Stimulated activated naive B cell treated with anti-CD40 and anti-IgM and Interleukin-4, amounts not matched to agents 10 μg/mL and 1 μg/mL and 100 μg/mL, for 72 hours (primary cell): ENCODE measurements at regions not wholly inside any gene's neighbourhood (a gene's known extent, or its start where the extent isn't known, plus 50 kb on each side); places are given as distances from the start of the nearest gene placed in this dataset.

ENCODE experiments used
- ATAC-seq, 2 donors: fragments of 150-1000 bp; cut with Tn5 transposase; replicated peaks; 2 replicates each; pipeline ENCODE4 v1.10.0; 2021; ENCODE audit warnings: moderate library complexity in 1 of 2
- DNase-seq: peaks from one replicate; pipeline ENCODE4 v3.0.0; 2021
- H3K27ac Mint-ChIP-seq: one replicate; pipeline ENCODE4 v1.8.0; 2022; ENCODE audit warnings: mild to moderate bottlenecking, mixed read lengths
- H3K27me3 Mint-ChIP-seq, 2 donors: one replicate each; pipeline ENCODE4 v1.8.0; 2022; ENCODE audit warnings: mixed read lengths in 2 of 2
- H3K36me3 Mint-ChIP-seq, 2 donors: one replicate each; pipeline ENCODE4 v1.8.0; 2022; ENCODE audit warnings: mixed read lengths in 2 of 2, mild to moderate bottlenecking in 1 of 2
- H3K4me1 Mint-ChIP-seq, 2 donors: one replicate each; pipeline ENCODE4 v1.8.0; 2022; ENCODE audit warnings: mixed read lengths in 2 of 2, mild to moderate bottlenecking in 1 of 2
- H3K4me3 Mint-ChIP-seq, 2 donors: one replicate each; pipeline ENCODE4 v1.8.0; 2022; ENCODE audit warnings: mild to moderate bottlenecking in 2 of 2, mixed read lengths in 2 of 2, moderate library complexity in 1 of 2
- H3K9me3 Mint-ChIP-seq, 2 donors: one replicate each; pipeline ENCODE4 v1.8.0; 2022; ENCODE audit warnings: mixed read lengths in 2 of 2, mild to moderate bottlenecking in 1 of 2

GRCh38 chr20:22404419-22405170 lies 179.8 kb downstream of the FOXA2 start:
- H3K27ac Mint-ChIP-seq: no peak overlapping the region
- peaks cover 6 to 23% of the 10 kb centered on the region in 2 donors for H3K4me1 Mint-ChIP-seq
- H3K36me3 Mint-ChIP-seq: peaks cover 0 to 2% of the 10 kb centered on the region in 2 donors
- peak overlapping the region; percentile 14 to 57 for H3K4me3 Mint-ChIP-seq
- ATAC-seq: no peak
- H3K27me3 Mint-ChIP-seq: peaks cover 8 to 10% of the 10 kb centered on the region in 2 donors
- DNase-seq: no peak
- peaks cover 0 to 2% of the 10 kb centered on the region in 2 donors for H3K9me3 Mint-ChIP-seq

GRCh38 chr20:22403632-22404361 lies 180.6 kb downstream of the FOXA2 start:
- Mint-ChIP-seq H3K36me3 (peaks cover 0 to 2% of the 10 kb centered on the region in 2 donors), H3K27ac (peak overlapping the region; percentile 10)
- DNase-seq: no peak

GRCh38 chr20:22403022-22403631 lies 181.2 kb downstream of the FOXA2 start:
- Mint-ChIP-seq H3K9me3 (no peaks in the 10 kb centered on the region), H3K27ac (peak overlapping the region; percentile 10), H3K4me3 (peak overlapping the region; percentile 77 to 81), H3K27me3 (peaks cover 9 to 10% of the 10 kb centered on the region in 2 donors), H3K4me1 (peaks cover 6 to 23% of the 10 kb centered on the region in 2 donors), H3K36me3 (peaks cover 0 to 2% of the 10 kb centered on the region in 2 donors)
- no peak for DNase-seq
- peak in 1 of 2 donors; percentile 12 for ATAC-seq

More at GRCh38 chr20:22403632-22404361, 180.6 kb downstream of the FOXA2 start:
- H3K4me3 Mint-ChIP-seq: peak overlapping the region; percentile 77 to 81
- H3K27me3 Mint-ChIP-seq: peaks cover 6 to 8% of the 10 kb centered on the region in 2 donors
- peaks cover 6 to 23% of the 10 kb centered on the region in 2 donors for H3K4me1 Mint-ChIP-seq
- ATAC-seq: peak; percentile 56 to 64
- no peaks in the 10 kb centered on the region for H3K9me3 Mint-ChIP-seq

GRCh38 chr20:22402550-22402949 lies 181.8 kb downstream of the FOXA2 start:
- Mint-ChIP-seq H3K27me3 (peaks cover 12 to 13% of the 10 kb centered on the region in 2 donors), H3K36me3 (peaks cover 0 to 2% of the 10 kb centered on the region in 2 donors)

GRCh38 chr20:22400440-22400839 lies 183.9 kb downstream of the FOXA2 start:
- Mint-ChIP-seq H3K9me3 (no peaks in the 10 kb centered on the region), H3K27ac (no peak overlapping the region), H3K27me3 (peaks cover 12 to 13% of the 10 kb centered on the region in 2 donors), H3K4me1 (peaks cover 6 to 23% of the 10 kb centered on the region in 2 donors), H3K36me3 (peaks cover 0 to 2% of the 10 kb centered on the region in 2 donors), H3K4me3 (no peak overlapping the region)
- DNase-seq: no peak
- ATAC-seq: no peak

More at GRCh38 chr20:22402550-22402949, 181.8 kb downstream of the FOXA2 start:
- Mint-ChIP-seq H3K9me3 (no peaks in the 10 kb centered on the region), H3K4me1 (peaks cover 6 to 23% of the 10 kb centered on the region in 2 donors), H3K4me3 (peak overlapping the region in 1 of 2 donors; percentile 77), H3K27ac (no peak overlapping the region)
- ATAC-seq (no peak), DNase-seq (no peak)

- Mint-ChIP-seq H3K27me3 (peaks cover 14% of the 10 kb centered on the region in 2 donors), H3K27ac (no peak overlapping the region), H3K4me3 (no peak overlapping the region), H3K36me3 (no peaks in the 10 kb centered on the region), H3K9me3 (no peaks in the 10 kb centered on the region), H3K4me1 (no peaks in the 10 kb centered on the region)
- no peak for ATAC-seq
- DNase-seq: no peak
Measured at GRCh38 chr20:22394583-22394982, 189.8 kb downstream of the FOXA2 start.

GRCh38 chr20:22390543-22390903 lies 193.8 kb downstream of the FOXA2 start:
- Mint-ChIP-seq H3K27ac (no peak overlapping the region), H3K36me3 (no peaks in the 10 kb centered on the region), H3K4me1 (peaks cover 6 to 14% of the 10 kb centered on the region in 2 donors), H3K9me3 (no peaks in the 10 kb centered on the region), H3K4me3 (no peak overlapping the region), H3K27me3 (peaks cover 7 to 10% of the 10 kb centered on the region in 2 donors)
- DNase-seq (no peak), ATAC-seq (no peak)

- Mint-ChIP-seq H3K9me3 (no peaks in the 10 kb centered on the region), H3K4me1 (peaks cover 9 to 17% of the 10 kb centered on the region in 2 donors), H3K4me3 (no peak overlapping the region), H3K27ac (no peak overlapping the region), H3K27me3 (peaks cover 7 to 10% of the 10 kb centered on the region in 2 donors), H3K36me3 (no peaks in the 10 kb centered on the region)
- no peak for DNase-seq
- ATAC-seq: no peak
Measured at GRCh38 chr20:22389836-22390542, 194.4 kb downstream of the FOXA2 start.

GRCh38 chr20:22387452-22387851 lies 196.9 kb downstream of the FOXA2 start:
- ATAC-seq (peak; percentile 53 to 59), DNase-seq (no peak)
- no peak overlapping the region for H3K27ac Mint-ChIP-seq
- H3K36me3 Mint-ChIP-seq: no peaks in the 10 kb centered on the region
- H3K4me1 Mint-ChIP-seq: peaks cover 9 to 17% of the 10 kb centered on the region in 2 donors
- no peaks in the 10 kb centered on the region for H3K9me3 Mint-ChIP-seq
- H3K4me3 Mint-ChIP-seq: no peak overlapping the region
- no peaks in the 10 kb centered on the region for H3K27me3 Mint-ChIP-seq

- no peak for DNase-seq
- Mint-ChIP-seq H3K27me3 (no peaks in the 10 kb centered on the region), H3K4me3 (no peak overlapping the region), H3K4me1 (peaks cover 9 to 26% of the 10 kb centered on the region in 2 donors), H3K27ac (no peak overlapping the region), H3K9me3 (no peaks in the 10 kb centered on the region), H3K36me3 (no peaks in the 10 kb centered on the region)
- ATAC-seq: no peak
Measured at GRCh38 chr20:22386306-22386623, 198.1 kb downstream of the FOXA2 start.

- ATAC-seq (no peak), DNase-seq (no peak)
- Mint-ChIP-seq H3K27me3 (no peaks in the 10 kb centered on the region), H3K36me3 (no peaks in the 10 kb centered on the region), H3K27ac (no peak overlapping the region), H3K4me3 (no peak overlapping the region), H3K9me3 (no peaks in the 10 kb centered on the region), H3K4me1 (peaks cover 9 to 26% of the 10 kb centered on the region in 2 donors)
Measured at GRCh38 chr20:22385602-22386305, 198.6 kb downstream of the FOXA2 start.

- no peak overlapping the region for H3K4me3 Mint-ChIP-seq
Measured at GRCh38 chr20:22384978-22385377, 199.4 kb downstream of the FOXA2 start.

GRCh38 chr20:22383156-22383555 lies 201.2 kb downstream of the FOXA2 start:
- no peak overlapping the region for H3K4me3 Mint-ChIP-seq
- ATAC-seq (no peak), DNase-seq (no peak)
- H3K27me3 Mint-ChIP-seq: no peaks in the 10 kb centered on the region
- H3K27ac Mint-ChIP-seq: no peak overlapping the region
- no peaks in the 10 kb centered on the region for H3K36me3 Mint-ChIP-seq
- peaks cover 9 to 26% of the 10 kb centered on the region in 2 donors for H3K4me1 Mint-ChIP-seq
- H3K9me3 Mint-ChIP-seq: no peaks in the 10 kb centered on the region

More at GRCh38 chr20:22384978-22385377, 199.4 kb downstream of the FOXA2 start:
- H3K36me3 Mint-ChIP-seq: no peaks in the 10 kb centered on the region
- no peak overlapping the region for H3K27ac Mint-ChIP-seq
- H3K27me3 Mint-ChIP-seq: no peaks in the 10 kb centered on the region
- DNase-seq: no peak
- H3K9me3 Mint-ChIP-seq: no peaks in the 10 kb centered on the region
- H3K4me1 Mint-ChIP-seq: peaks cover 9 to 26% of the 10 kb centered on the region in 2 donors
- no peak for ATAC-seq
